Activated CD4-positive, alpha-beta T cell treated with anti-CD3 and anti-CD28 coated beads, Interleukin-2, Interleukin-4, amounts not matched to agents 100 ng/mL and 50 ng/mL, durations not matched to agents 16 hours and 8 hours (primary cell): ENCODE measurements at regions not wholly inside any gene's neighbourhood (a gene's known extent, or its start where the extent isn't known, plus 50 kb on each side); places are given as distances from the start of the nearest gene placed in this dataset.

Source experiments
- DNase-seq: peaks from one replicate; pipeline ENCODE4 v3.0.0-alpha.2; 2020; ENCODE audit warnings: low spot score

DNA sequence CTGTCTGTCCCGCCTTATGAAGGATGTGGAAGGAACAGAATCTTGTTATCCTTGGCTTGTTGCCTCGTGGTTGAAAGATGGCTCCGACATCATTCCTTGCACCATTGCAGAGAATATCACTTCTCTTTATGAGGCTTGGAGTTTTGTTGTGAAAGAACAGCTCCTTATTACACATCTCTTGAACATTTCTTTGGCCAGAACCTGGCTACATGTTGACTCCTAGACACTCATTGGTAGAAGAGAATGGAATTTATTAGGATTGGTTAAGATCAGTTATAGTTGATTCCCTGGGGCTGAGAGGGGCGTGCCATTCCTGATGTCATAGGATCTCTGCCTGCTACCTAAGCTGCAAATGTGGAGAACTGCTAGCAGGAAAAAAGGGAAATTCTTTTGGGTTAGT, 180.5 kb upstream of the CTBP2 start:
- no peak for DNase-seq

DNA sequence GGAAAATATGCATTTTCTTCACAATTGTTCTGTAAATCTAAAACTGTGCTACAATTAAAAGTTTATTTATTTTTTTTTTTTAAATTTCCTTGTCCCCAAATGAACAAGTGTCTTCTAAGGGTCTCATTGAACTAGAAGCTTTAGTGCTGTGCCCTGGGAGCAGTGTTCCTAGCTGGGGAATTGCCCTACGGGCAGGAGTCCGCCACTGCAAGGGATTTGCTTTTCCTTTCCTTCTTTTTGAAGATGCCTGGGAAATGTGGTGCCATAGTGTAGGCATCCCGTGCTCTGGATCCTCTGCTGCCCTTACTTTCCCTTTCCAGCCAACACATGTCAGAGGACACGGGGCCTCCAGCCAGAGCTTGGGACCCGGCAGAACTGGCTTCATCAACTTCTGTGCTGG, 177.1 kb upstream of the CTBP2 start:
- DNase-seq: no peak

DNA sequence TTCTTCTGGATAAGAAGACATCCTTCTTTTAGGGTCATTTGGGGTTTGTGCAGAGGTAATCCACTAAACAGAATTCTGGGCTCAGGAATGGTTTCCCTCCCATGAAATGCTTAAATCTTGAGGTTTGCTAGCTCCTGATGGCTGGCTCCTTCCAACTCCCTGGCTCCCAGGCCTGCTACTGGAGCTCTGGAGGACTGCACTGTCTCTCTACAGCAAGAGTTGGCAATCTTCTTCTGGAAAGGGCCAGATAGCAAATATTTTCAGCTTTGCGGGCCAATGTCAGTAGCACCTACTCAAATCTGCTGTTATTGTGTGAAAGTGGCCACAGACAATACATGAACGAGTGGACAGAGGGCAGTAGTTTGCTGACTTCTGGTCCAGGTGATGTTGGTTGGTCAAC, 174.2 kb upstream of the CTBP2 start:
- no peak for DNase-seq

DNA sequence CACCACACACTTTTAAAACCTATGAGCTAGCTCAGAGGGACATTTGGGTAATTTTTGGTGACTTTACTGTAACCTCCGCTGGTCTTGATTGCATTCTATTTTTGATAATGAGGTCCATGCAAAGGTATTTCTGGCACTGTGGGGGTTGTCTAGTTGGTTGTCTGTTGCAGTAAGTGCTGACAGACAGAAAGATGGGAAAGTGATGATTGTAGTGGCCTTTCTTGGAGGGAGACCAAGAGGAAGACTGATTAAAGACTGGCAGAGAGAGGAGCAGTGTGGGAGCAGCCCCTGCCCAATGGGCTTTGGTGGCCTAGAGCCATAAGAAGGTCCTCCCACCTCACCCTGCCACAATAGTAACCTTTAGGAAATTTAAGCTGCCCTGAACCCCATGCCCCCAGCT, 173.4 kb upstream of the CTBP2 start:
- no peak for DNase-seq

GRCh38 chr10:125333209-125333591, 172.8 kb upstream of the CTBP2 start:
- DNase-seq: no peak

DNA sequence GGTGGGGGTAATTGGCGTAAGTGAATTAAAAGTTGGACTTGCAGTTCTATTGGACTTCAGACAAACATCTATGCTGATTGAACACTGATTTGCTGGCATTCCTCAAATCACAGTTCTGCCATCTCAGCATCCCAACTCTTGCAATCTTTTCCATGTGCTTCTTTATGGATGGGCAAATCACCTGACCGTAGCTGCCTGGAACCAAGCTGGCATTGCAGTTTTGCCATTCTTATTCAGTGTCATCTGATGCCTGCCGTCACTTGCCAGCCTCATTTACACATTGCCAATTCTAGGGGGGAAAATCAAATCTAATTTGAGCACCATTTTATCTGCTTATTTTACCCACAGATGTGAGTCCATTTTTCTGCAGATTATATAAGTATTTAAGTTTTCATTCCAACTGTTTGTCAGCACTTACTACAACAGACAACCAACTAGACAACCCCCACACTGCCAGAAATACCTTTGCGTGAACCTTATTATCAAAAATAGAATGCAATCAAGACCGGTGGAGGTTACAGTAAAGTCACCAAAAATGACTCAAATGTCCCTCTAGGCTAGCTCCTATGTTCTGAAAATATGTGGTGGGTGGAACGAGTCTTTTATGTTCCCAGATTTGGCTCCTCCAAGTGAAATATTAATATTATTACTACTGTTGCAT, 172.3 kb upstream of the CTBP2 start:
- no peak for DNase-seq

- DNase-seq: no peak
Observed at GRCh38 chr10:125331056-125331455, 170.7 kb upstream of the CTBP2 start.

DNA sequence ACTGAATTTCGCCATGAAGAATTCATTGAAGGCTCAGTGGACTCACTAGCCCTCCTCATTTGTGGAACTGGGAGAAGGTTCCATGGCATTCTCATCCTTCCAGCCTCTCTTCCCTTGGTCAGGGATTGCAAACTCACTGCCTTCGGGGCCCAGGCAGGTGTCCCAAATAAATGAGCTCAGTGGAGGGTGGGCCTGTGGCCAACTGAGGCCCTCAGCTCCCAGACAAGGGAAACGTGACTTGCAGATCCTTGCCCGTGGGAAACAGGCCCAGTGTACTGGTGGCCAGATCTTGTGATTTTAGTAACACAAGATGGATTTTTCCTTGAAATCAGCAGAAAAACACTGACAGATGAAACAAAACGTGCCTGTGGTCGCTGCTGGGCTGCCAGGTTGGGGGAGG, 168.7 kb upstream of the CTBP2 start:
- DNase-seq: no peak

- DNase-seq: no peak
Observed at GRCh38 chr10:125325326-125325725, 165.0 kb upstream of the CTBP2 start.

DNA sequence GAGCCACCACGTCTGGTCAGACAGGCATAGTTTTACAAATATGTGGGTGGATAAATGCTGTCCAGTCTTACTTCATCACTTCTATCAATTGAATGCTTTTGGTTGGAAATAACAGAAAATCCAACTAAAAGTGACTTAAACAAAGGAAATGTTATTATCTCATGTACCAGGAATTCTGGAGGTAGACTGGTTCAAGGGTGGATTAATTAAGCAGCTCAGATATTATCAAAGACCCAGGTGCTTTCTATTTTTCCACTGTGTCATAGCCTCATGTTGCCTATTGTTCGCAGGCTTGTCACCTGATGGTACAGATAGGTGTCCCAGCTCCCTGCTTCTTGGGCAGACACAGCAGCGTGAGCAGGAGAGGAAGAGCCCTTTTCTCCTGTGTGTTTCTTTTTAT, 156.1 kb upstream of the CTBP2 start:
- no peak for DNase-seq

- no peak for DNase-seq
Observed at GRCh38 chr10:125300937-125301336, 140.6 kb upstream of the CTBP2 start.

- no peak for DNase-seq
Observed at GRCh38 chr10:125299461-125299860, 139.1 kb upstream of the CTBP2 start.

DNA sequence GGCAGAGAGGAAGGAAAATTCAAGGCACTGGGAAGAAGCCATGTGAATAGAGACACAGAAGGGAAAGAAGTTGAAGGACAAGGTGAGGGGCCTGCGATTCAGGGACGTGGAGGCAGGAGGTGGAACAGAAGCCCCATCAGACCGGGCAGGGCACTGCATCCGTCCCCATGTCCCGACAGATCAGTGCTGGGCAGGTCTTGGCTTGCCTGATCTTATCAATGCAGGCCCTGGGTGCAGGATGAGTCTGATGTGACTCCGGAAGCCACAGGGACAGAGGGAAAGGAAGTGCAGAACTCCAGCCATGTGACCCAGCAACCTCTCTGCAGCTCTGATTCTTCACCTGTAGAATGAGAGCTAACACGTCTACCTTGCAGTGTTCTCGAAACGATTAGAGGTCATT, 136.2 kb upstream of the CTBP2 start:
- no peak for DNase-seq

DNA sequence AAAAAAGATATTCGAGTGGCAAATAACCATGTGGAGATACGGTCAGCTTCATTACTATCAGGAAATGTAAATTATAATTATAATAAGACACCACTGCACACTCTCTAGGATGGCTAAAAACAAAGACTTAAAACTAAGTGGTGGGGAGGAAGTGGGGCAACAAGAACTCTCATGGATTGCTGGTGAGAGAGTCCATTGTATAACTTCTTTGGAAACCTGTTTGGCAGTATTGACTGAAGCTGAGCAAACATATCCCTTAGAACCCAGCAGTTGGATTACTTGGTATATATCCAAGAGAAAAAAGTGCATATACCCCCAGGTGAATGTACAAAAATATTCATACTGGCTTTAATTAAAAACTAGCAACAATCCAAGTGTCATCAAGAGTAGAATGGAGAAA, 133.7 kb upstream of the CTBP2 start:
- no peak for DNase-seq

DNA sequence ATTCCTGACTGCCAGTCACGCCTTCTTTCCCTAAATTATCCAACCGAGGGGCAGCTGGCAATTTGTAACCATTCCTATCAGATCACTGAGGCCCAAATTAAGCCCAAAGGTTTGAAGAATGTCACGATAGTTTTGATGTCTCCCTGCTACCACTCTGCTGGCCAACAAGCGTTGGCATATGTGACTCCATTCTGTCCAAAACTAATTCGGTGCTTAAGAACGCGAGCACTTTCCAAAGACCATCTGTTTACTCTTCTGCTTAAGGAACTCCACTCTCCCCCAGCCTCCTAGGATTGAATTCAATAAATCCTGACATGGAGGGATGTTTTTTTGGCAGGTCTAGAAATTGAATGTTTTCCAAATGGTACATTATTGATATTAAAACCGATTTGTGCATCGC, 131.5 kb upstream of the CTBP2 start:
- no peak for DNase-seq

- no peak for DNase-seq
Observed at GRCh38 chr10:125289461-125289860, 129.1 kb upstream of the CTBP2 start.

DNA sequence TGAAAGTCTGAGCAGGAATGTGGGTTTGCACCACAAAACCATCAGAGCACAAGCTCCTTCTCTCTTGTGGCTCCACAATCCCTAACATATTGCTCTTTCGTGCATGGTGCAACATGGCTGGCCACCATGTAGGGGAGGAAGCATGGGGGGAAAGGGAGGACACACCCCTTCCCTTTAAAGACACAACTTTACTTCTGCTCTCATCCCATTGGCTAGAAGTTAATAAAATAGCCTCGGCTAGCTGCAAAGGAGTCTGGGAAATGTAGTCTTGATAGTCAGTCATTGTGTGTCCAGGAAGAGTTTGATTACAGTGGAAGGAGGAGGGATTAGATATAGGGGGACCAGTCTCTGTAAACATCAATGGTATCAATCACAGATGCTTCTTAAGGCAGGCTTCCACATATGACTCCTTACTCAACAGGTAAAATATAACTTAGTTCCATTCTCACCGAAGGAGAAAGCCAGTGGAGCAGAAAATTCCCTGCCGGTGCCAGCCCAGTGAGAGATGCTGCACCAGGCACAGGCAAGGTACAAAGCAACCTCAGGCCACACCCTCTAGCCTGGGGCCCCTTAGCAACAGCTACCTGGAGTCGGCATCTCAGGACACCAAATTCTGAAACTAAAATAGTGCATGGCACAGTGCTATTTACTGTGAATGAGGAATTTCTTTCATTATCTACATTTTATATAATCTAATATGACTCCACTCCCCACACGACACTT, 124.7 kb upstream of the CTBP2 start:
- no peak for DNase-seq

DNA sequence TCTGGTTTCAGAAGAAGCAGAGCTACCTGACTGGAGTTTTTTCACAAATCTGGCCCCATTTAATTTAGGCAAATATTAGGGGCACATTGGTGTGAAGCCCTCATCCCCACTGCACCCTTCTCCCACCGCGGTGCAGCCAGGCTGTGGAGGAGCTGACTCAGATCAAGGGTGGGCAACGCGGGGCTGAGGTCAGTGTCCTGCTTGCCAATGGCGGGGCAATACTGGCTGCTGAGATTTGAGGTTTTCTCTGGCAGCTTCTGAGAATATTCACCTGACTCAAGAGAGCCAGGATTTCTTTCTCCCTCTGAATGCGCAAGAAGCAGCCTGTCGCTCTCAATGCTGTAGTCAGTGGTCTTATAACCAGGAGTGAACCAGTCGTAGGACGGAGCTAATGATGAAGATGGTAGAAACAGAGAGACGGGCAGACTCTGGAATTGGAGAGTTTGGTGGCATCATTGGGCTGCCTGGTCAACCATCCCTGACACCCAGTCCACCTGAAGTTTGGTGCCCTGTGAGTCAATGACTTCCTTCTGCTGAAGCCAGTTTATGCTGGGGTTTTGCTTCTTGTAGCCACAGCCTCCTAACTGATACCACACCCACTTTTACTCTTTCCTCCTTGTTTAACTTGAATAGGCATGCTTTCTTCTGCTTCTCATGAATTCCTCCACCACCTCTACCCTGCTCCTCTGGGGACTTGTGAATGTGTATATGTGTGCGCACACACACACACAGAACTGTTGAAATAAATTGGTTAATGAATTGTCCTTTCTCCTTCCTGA, 123.7 kb upstream of the CTBP2 start:
- DNase-seq: no peak

- DNase-seq: no peak
Observed at GRCh38 chr10:125283191-125283835, 123.0 kb upstream of the CTBP2 start.

DNA sequence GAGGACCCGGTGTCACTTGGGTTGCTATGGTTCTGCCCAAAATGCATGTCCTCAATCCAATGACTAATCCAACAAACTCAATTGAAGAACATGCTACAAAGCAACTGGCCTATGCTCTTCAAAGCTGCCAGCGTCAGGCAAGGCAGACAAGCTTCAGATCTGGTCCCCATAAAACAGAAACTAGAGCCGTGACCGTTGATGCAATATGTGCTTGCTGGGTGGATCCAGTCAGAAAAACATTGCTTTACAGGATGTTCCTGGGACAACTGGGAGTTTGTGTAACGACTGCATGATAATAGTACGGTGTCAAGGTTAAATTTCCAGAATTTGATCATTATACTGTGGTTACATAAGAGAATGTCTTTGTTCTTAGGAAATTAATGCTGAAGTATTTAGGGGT, 120.7 kb upstream of the CTBP2 start:
- DNase-seq: no peak

- no peak for DNase-seq
Observed at GRCh38 chr10:125276133-125276532, 115.8 kb upstream of the CTBP2 start.

- DNase-seq: no peak
Observed at GRCh38 chr10:125274961-125275360, 114.6 kb upstream of the CTBP2 start.

DNA sequence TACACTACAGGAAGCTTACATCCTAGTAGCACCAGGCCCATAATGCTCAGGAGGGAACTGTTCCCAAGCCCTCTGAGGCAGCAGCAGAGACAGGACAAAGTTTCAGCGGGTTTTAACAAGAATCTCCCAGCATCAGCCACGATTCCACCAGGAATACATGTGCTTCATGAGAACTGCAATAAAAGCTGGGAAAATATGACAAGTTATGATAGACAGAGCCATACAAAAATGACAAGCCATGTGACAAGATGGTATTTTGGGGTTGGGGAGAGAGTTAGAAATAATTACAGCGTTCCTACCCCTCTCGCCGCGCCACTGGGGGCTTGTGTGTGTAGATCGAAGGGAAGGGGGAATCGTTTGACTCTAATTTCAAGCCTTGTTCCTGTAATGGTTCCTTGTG, 112.7 kb upstream of the CTBP2 start:
- DNase-seq: no peak
